ENCODE measurements at regions not wholly inside any gene's neighbourhood (a gene's known extent, or its start where the extent isn't known, plus 50 kb on each side); places are given as distances from the start of the nearest gene placed in this dataset.

DNA sequence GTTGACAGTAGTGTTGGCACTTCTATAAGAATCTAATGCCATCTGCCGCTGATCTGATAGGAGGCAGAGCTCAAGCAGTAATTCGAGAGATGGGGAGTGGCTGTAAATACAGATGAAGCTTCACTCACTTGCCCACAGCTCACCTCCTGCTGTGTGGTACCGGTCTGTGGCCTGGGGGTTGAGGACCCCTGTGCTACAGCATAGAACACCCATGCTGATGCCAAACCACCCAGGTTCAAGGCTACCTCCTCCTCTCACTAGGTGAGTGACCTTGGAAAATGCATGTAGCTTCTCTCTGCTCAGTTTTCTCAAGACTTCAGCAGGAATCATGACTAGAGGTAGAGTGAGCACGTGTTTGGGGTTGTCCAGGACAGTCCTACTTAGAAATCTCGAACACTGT is 263.4 kb downstream of the SH3BP4 start:
- Histone ChIP-seq H3K9me3 (ENCODE audit: insufficient read depth in 2 of 2, low read depth in 1 of 2, low read length in 1 of 2) (no peaks in the 10 kb centered on the region), H3K4me2 (ENCODE audit: insufficient read depth in 1 of 2, low read depth in 2 of 2, low read length in 2 of 2) (no peak overlapping the region), H3K14ac (ENCODE audit: insufficient read length) (no peak overlapping the region), H2BK5ac (ENCODE audit: low read depth, low read length) (no peak overlapping the region), H3K18ac (ENCODE audit: extremely low read depth, low read length) (no peak overlapping the region), H4K5ac (ENCODE audit: insufficient read length, low read depth, low read length) (no peak overlapping the region), H3K56ac (replicated peaks; ENCODE audit: insufficient read length, low read depth, low read length) (no peak overlapping the region), H4K8ac (ENCODE audit: extremely low read depth, insufficient read depth, low read length) (no peak overlapping the region), H2BK12ac (ENCODE audit: low read depth, low read length) (no peak overlapping the region), H2BK20ac (ENCODE audit: low read length) (peak overlapping the region; percentile 57; the same call in 1 of the 2 replicates), H3K23me2 (ENCODE audit: low read depth, low read length) (no peaks in the 10 kb centered on the region), H3K79me1 (ENCODE audit: low read depth, low read length) (no peaks in the 10 kb centered on the region), H3K27me3 (replicated peaks in 1 of 4; ENCODE audit: control insufficient read depth in 3 of 4, extremely low read depth in 1 of 4, insufficient read depth in 3 of 4, low read length in 3 of 4) (no peaks in the 10 kb centered on the region), H3K9ac (replicated peaks in 1 of 4; ENCODE audit: extremely low read depth in 1 of 4, low read depth in 3 of 4, low read length in 3 of 4) (no peak overlapping the region), H4K20me1 (replicated peaks in 1 of 2; ENCODE audit: control insufficient read depth in 1 of 2, insufficient read depth in 2 of 2, low read length in 2 of 2) (no peaks in the 10 kb centered on the region), H2AK5ac (ENCODE audit: low read depth, low read length) (no peak overlapping the region), H3K23ac (ENCODE audit: insufficient read length) (no peak overlapping the region), H2AFZ (ENCODE audit: low read length) (no peak overlapping the region), H3K79me2 (ENCODE audit: control insufficient read depth in 1 of 2, insufficient read depth in 2 of 2, low read length in 2 of 2) (no peaks in the 10 kb centered on the region), H2BK15ac (ENCODE audit: low read length) (no peak overlapping the region), H3K4ac (replicated peaks; ENCODE audit: insufficient read length, low read depth, low read length) (no peak overlapping the region), H3K36me3 (ENCODE audit: control insufficient read depth in 2 of 4, insufficient read depth in 4 of 4, low read length in 3 of 4) (no peaks in the 10 kb centered on the region), H3K4me1 (replicated peaks in 1 of 4; ENCODE audit: control insufficient read depth in 3 of 4, insufficient read depth in 4 of 4, low read length in 3 of 4) (peaks cover 0 to 11% (median 2%) of the 10 kb centered on the region in 4 experiments; a peak in 2 of 7 replicates), H4K91ac (replicated peaks; ENCODE audit: insufficient read length, low read length) (no peak overlapping the region), H3K4me3 (ENCODE audit: extremely low read depth in 1 of 4, insufficient read depth in 2 of 4, low read depth in 3 of 4, low read length in 4 of 4) (no peak overlapping the region), H2BK120ac (replicated peaks; ENCODE audit: low read depth, low read length) (no peak overlapping the region), H3K27ac (ENCODE audit: low read depth, low read length) (no peak overlapping the region)
- WGBS, 2 experiments (ENCODE audit: extremely low coverage in 1 of 2, insufficient coverage in 1 of 2, insufficient read length in 1 of 2, insufficient replicate concordance in 2 of 2, low coverage in 1 of 2, low lambda C conversion rate in 2 of 2, missing lambda C conversion rate in 1 of 2): 80% methylated on average over 5 of the region's 5 CpGs; no CpG with 5 or more reads in 1 of the 2 experiments
- DNase-seq (ENCODE audit: low read depth in 1 of 2, low spot score in 2 of 2) (no peak), FAIRE-seq (no peak)
- ChIA-PET CTCF (ENCODE audit: partially characterized antibody) (interaction anchor here (1.2 to 1.7 kb wide), 2 partner anchors 9 to 90 kb away, joined by 3 to 5 read pairs; no protein-coding TSS in a partner anchor), POLR2A (ENCODE audit: partially characterized antibody) (no interaction called here)
- TF ChIP-seq POLR2AphosphoS5 (IDR thresholded peaks at IDR 0.05; ENCODE audit: low read depth, low read length) (no peak), NRF1 (IDR thresholded peaks at IDR 0.05; ENCODE audit: low read depth, low read length) (no peak), KDM1A (IDR thresholded peaks at IDR 0.05; ENCODE audit: borderline replicate concordance, low read length) (no peak), SRF (IDR thresholded peaks at IDR 0.05; ENCODE audit: low read depth, low read length) (no peak), TAF7 (optimal IDR thresholded peaks at IDR 0.05; ENCODE audit: borderline replicate concordance, low read depth, low read length) (no peak), CREB1 (IDR thresholded peaks at IDR 0.05) (no peak), RXRA (IDR thresholded peaks at IDR 0.05; ENCODE audit: insufficient read depth, low read depth, low read length) (no peak), MAFK (IDR thresholded peaks at IDR 0.05; ENCODE audit: low read depth, low read length) (no peak)
- TF ChIP-seq, protein P1, sequence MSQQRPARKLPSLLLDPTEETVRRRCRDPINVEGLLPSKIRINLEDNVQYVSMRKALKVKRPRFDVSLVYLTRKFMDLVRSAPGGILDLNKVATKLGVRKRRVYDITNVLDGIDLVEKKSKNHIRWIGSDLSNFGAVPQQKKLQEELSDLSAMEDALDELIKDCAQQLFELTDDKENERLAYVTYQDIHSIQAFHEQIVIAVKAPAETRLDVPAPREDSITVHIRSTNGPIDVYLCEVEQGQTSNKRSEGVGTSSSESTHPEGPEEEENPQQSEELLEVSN (IDR thresholded peaks at IDR 0.05): no peak
